HG03442 (cell line): ENCODE measurements at regions not wholly inside any gene's neighbourhood (a gene's known extent, or its start where the extent isn't known, plus 50 kb on each side); places are given as distances from the start of the nearest gene placed in this dataset.
"Not testable (repeated sequence)": the region's sequence is repeated elsewhere in the genome, so short reads cannot be mapped to it uniquely, and the experiment has no call there.

Source experiments
- ATAC-seq: cut with Tn5 transposase; IDR thresholded peaks from one replicate; pipeline ENCODE4 v1.9.1; 2021; ENCODE audit warnings: mild to moderate bottlenecking, moderate library complexity; ENCODE audit not compliant: unreplicated experiment

- ATAC-seq = no peak
Observed at GRCh38 chr18:1103537-1103936, 198.9 kb downstream of the ADCYAP1 start.

GRCh38 chr18:1104181-1104881 lies 199.7 kb downstream of the ADCYAP1 start:
- ATAC-seq = no peak

DNA sequence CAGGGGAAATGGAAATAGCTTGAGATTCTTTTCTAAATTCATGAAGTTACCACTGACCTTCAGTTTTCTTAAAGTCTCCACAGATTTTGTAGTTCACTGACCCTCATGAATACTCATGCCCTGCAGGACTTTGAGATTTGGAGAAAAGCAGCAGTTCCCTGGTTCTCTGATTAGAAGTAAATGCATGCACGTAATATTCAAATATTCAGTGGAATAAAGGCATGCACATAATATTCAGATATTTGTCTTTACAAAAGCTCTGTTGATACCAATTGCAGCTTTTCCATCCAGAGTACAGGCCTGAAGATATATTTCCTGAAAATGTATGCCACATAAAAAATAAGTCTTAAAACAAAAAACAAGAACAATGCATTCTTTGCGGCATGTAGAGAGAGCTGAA lies 219.8 kb downstream of the ADCYAP1 start:
- no peak for ATAC-seq

DNA sequence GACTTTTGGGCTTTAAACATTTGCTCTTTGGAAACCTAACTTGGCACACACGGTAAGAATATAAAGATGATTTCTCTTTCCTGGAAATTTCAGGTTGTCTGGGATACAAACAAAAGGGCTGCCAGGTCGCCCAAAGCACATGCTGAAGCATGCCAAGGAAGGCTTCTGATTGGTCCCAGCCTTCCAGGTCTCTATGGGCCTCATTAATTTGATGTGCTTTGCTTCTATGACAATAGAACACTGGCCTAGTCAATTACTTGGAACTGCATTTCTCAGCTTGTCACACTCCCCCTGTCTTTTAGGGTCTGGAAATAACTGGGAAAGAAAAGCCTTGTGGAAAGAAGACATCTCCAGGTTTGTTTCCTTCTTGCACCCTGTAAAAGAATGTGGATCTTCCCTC lies 228.9 kb downstream of the ADCYAP1 start:
- no peak for ATAC-seq

- no peak for ATAC-seq
Observed at GRCh38 chr18:1147730-1148129, 243.1 kb downstream of the ADCYAP1 start.

DNA sequence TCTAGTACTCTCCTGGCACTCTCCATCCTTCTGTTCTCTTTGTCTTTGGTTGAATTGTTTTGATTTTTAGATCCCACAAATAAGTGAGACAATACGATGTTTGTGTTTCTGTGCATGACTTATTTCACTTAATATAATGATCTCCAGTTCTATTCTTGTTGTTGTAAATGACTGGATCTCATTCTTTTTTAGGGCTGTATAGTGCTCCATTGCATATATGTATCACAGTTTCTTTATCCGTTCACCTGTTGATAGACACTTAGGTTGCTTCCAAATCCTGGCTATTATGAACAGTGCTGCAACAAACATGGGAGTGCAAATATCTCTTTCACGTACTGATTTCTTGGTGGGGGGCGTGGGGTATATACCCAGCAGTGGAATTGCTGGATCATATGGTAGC lies 245.0 kb downstream of the ADCYAP1 start:
- ATAC-seq = no peak

- ATAC-seq = no peak
Observed at GRCh38 chr18:1150344-1150743, 245.7 kb downstream of the ADCYAP1 start.

DNA sequence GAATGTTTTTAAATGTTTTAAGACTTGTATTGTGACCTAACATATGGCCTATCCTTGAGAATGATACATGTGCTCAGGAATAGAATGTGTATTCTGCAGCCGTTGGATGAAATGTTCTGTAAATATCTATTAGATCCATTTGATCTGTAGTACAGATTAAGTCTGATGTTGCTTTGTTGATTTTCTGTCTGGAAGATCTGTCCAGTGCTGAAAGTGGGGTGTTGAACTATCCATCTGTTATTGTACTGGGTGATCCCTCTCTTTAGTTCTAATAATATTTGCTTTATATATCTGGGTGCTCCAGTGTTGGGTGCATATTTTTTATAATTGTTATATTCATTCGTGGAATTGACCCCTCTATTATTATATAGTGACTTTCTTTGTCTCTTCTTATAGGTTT lies 248.3 kb downstream of the ADCYAP1 start:
- not testable (repeated sequence) for ATAC-seq

DNA sequence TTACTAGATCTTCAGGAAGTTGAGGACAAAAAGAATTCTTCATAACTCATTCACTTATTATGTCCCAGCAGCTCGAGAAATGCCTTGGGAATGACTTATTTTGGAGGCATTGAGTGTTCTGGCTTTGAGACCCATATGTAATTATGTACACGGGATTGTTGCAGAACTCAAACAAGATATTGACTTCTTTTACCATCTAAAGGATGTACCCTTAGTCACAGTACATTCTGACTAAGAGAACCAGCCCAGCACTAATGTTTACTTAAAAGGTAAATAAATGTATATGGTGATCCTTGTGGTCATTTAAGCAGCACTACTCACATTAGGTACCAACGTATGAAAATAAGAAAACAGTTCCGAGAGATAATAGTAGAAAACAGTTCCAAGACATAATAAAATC lies 268.9 kb downstream of the ADCYAP1 start:
- no peak for ATAC-seq

- ATAC-seq = no peak
Observed at GRCh38 chr18:1177232-1177631, 272.6 kb downstream of the ADCYAP1 start.

DNA sequence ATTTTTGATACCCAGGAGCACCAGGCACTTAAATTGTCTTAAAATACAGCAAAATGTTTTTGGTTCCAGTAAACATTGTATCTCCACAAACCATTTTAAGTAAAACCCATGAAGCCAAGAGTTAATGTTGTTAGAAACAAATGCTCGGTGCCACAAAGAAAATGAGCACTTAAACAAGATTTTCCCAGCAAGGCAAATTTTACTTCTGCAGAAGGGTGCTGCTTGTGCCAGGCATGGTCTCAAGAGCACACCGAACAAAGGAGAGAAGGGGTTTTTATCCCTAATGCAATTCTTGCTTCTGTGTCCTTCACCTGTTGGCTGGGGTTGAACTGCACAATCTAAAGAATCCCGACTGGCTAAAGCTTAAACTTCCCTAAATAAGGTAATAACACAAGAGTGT lies 286.7 kb downstream of the ADCYAP1 start:
- no peak for ATAC-seq

- no peak for ATAC-seq
Observed at GRCh38 chr18:1213126-1213525, 308.5 kb downstream of the ADCYAP1 start.

GRCh38 chr18:1222880-1223279 lies 318.2 kb downstream of the ADCYAP1 start:
- ATAC-seq = no peak

- ATAC-seq = no peak
Observed at GRCh38 chr18:1227025-1227424, 322.4 kb downstream of the ADCYAP1 start.

- no peak for ATAC-seq
Observed at GRCh38 chr18:1229634-1230033, 325.0 kb downstream of the ADCYAP1 start.

- ATAC-seq = no peak
Observed at GRCh38 chr18:1232867-1233266, 328.2 kb downstream of the ADCYAP1 start.

DNA sequence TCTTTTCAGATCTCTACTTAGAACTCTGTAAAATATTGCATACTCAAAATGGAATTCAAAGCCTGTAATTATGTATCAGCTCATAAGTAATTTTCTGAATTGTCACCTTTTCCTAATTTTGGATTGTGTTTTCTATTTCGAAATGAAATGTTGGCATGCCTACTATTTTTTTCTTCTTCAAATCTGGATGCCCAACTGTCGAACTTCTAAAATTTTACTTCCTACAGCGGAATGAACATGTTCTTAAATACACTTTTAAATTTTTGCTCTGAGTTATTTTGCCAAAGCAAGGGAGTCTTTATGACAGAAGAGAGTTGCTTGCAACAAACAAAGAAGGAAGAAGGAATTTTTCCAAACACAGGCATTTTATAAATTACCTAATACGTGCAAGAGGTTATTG lies 336.0 kb downstream of the ADCYAP1 start:
- ATAC-seq = no peak

GRCh38 chr18:1244397-1245122 lies 339.9 kb downstream of the ADCYAP1 start:
- no peak for ATAC-seq

- no peak for ATAC-seq
Observed at GRCh38 chr18:1246827-1247226, 342.2 kb downstream of the ADCYAP1 start.

DNA sequence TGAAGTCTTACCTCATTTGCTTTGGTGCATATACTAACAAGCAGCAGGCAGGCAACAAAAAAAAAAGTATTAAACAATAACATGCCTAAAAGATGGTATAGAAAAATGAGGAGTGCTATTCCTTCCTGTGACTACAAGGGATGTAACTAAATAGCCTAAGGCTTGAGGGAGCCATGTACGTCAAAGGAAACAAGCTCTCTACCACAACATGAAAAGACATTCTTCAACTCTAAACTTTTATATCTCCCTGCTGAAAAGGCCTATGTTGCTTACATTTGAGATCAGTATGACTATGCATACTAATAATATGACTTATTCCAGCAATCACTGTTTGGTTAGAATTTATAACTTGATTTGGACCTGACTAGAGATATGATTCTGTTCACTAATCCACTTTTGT lies 347.9 kb downstream of the ADCYAP1 start:
- ATAC-seq = no peak

GRCh38 chr18:1252936-1253335 lies 348.3 kb downstream of the ADCYAP1 start:
- no peak for ATAC-seq

DNA sequence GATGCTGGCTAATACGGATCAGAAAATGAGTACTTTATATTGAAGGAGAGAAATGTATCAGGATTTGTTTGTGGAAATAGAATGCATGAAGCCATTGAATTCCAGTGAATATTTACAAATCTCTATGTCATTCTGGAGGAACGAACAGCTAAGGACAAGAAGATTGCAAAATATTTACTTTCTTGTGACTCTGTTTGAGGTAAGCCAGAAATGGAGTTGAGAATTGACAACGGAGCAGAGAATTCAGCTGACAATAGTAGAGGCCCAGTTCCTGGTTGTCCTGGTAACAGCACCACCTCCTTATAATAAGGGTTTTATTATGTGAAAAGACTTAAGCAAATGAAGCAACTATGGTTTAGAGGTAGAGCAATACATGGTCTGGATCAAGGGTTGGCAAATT lies 349.2 kb downstream of the ADCYAP1 start:
- no peak for ATAC-seq

- no peak for ATAC-seq
Observed at GRCh38 chr18:1261054-1261453, 356.4 kb downstream of the ADCYAP1 start.
